LNCaP clone FGC (cell line): ENCODE measurements at regions not wholly inside any gene's neighbourhood (a gene's known extent, or its start where the extent isn't known, plus 50 kb on each side); places are given as distances from the start of the nearest gene placed in this dataset.

Experiments
- DNase-seq: peaks from one replicate; pipeline ENCODE4 v3.0.0-alpha.2; 2011; ENCODE audit warnings: low read depth
- H3K4me3 ChIP-seq: 2 replicates; pipeline ENCODE4 v1.5.1; 2011; ENCODE audit warnings: mild to moderate bottlenecking, low read depth, low read length, control low read depth
- TF ChIP-seq, protein P1 (sequence below): IDR thresholded peaks from 2 replicates; pipeline ENCODE4 v1.5.1; 2012; ENCODE audit warnings: mild to moderate bottlenecking; ENCODE audit not compliant: control insufficient read depth, insufficient read depth; ENCODE audit errors: extremely low read depth

DNA sequence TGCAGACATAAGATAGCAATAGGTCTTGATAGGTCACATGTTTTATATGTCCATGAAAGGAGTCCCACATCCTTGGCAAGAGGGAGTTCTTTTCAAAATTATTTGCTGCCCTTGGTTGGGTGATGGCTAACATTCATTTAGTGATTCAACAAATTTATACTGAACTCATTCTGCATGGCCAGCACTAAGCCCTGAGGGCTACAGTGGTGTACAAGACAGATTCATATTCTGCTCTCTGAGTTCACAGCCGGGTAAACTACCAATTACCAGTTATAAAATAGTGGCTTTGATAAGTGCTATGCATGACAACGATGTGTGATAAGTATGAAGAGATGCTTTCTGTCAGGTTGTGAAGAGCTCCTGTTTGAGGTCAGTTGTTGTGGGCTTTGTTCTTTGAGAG, 340.0 kb downstream of the GABRG2 start:
- H3K4me3 ChIP-seq, result no peak overlapping the region
- TF ChIP-seq, protein P1, sequence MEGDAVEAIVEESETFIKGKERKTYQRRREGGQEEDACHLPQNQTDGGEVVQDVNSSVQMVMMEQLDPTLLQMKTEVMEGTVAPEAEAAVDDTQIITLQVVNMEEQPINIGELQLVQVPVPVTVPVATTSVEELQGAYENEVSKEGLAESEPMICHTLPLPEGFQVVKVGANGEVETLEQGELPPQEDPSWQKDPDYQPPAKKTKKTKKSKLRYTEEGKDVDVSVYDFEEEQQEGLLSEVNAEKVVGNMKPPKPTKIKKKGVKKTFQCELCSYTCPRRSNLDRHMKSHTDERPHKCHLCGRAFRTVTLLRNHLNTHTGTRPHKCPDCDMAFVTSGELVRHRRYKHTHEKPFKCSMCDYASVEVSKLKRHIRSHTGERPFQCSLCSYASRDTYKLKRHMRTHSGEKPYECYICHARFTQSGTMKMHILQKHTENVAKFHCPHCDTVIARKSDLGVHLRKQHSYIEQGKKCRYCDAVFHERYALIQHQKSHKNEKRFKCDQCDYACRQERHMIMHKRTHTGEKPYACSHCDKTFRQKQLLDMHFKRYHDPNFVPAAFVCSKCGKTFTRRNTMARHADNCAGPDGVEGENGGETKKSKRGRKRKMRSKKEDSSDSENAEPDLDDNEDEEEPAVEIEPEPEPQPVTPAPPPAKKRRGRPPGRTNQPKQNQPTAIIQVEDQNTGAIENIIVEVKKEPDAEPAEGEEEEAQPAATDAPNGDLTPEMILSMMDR, result no peak
- DNase-seq, result no peak

DNA sequence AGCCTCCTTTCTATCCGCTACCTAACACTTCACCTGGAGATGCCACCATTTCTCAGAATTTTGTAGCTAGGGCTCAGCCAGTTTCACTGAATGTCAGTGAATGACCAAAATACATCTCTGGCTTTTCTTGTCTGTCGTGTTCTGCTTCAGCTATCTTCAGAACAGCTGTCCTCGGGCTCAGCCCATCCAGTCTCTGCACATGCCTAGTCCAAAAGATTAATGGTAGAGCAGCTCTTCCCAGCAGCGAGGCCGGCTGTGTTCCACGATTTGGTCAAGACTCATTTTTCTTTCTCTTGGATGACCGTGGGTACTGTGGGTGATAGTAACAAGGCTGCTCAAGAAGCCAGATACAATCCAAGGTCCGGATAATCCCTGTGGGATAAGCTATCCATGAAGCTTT, 342.8 kb downstream of the GABRG2 start:
- no peak for DNase-seq
- TF ChIP-seq, protein P1, result no peak
- H3K4me3 ChIP-seq, result no peak overlapping the region

DNA sequence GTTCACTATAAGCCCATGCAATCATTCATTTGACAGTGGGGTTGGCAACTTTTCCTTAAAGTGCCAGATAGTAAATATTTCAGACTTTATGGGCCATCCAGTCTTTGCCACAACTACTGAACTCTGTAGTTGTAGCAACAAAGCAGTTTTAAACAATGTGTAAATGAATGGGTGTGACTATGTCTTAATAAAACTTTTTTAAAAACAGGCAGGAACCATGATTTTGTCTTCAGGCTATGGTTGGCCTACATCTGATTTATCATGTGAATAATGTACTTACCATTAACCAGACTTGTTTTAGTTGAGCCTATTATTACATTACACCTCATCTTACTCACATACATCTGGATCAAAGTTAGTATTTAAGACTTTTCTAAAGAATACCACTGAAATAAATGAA, 361.6 kb downstream of the GABRG2 start:
- TF ChIP-seq, protein P1, result no peak
- no peak for DNase-seq
- H3K4me3 ChIP-seq, result no peak overlapping the region

DNA sequence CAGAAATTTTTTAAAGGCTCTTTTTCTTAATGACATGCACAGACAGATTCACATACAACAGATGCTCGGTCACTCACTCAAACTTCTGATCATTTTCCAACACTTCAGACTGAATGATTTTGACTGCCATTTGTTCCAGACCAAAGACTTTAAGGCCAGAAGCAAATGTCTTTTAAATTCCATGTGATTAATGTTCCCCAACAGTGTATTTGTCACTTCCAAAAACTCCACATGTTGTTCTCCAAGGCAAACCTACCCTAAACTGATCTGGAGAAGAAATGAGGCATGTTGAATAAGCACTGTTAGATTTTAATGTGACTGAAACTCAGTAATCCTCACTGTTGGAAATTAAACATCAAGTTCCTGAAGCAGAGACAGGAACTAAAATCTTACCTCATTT, 366.7 kb downstream of the GABRG2 start:
- no peak for DNase-seq
- no peak overlapping the region for H3K4me3 ChIP-seq
- TF ChIP-seq, protein P1, result no peak

DNA sequence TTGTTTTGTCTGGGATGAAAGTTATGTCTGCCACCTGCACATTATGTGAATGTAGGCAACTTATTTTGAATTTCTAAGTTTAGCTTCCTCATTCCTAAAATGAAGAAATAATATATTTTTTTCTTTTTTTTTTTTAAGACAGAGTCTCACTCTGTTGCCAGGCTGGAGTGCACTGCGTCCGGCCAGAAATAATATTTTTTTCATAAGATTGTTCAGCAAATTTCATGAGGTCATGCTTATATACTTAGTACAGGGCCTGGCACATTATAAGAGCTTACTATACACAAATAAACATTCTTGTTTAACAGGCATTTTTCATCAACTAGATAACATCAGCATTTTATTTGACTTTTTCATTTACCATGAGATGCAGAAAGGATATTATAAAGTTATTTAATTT, 368.5 kb downstream of the GABRG2 start:
- H3K4me3 ChIP-seq, result no peak overlapping the region
- TF ChIP-seq, protein P1, result no peak
- no peak for DNase-seq

DNA sequence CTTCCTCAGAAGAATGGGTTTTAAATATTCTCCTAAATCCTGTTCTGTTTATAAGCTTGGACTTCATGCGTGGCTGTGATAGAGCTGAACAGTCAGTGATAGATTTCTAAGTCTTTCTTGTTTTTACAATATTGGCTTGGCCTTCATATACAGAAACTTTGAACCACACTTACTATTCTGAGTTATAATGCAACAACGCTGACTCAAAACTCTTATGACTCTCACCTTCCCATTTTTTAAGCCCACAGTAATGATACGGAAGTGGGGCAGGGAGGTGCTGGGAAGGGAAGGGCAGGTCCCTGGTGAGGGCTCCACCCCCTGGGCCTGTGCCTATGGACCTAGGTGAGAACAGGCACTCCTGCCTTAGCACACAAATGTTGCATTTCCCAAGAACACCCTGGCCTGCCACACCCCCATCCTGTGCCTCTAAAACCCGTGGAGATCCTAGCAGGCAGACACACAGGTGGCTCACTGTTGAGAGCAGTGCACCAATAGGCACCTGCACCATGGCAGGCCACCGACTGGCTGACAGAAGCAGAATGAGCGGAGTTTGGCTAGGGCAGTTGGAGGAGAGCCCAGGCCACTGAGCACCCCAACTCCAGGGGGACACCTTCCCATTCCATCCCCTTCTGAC, 376.7 kb downstream of the GABRG2 start:
- DNase-seq, result no peak
- TF ChIP-seq, protein P1, result no peak
- H3K4me3 ChIP-seq, result no peak overlapping the region

DNA sequence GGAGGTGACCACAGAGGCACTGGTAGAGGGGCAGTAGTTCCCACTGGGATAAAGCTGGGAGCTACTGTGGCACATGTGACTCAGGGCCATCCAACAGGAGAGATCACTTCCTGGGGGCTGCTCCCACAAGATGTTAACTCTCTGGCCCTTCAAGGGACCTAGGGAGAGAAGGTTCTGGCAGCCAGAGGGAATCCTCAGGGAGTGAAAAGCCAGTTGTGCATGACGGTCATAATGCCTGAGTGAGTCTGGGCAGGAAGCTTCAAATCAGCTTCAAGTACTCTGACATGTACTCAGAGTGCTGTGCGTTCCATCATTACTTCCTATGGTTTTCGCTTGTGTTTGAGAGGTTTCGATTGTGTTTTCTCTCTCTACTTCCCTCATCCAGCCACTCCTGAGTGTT, 388.5 kb downstream of the GABRG2 start:
- H3K4me3 ChIP-seq, result no peak overlapping the region
- DNase-seq, result no peak
- TF ChIP-seq, protein P1, result no peak
